ENCODE measurements at regions not wholly inside any gene's neighbourhood (a gene's known extent, or its start where the extent isn't known, plus 50 kb on each side); places are given as distances from the start of the nearest gene placed in this dataset.

DNA sequence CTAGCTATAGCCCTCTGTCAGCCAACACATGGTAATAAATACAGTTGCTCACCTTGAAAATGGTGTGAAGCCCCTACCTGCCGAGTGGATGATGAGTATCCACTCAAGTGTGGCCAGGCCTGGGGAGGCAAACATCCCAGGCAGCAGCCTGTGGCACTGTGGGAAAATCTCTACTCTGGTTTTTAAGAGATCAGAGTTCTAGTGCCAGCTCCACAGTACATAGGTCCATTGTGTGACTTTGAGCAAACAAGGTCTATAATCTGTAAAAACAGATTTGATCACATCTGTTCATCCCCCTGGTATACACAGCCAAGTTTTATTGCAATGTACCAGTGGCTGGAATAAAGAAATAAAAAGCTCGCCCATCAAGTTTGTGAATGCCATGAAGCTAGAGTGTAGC is 82.7 kb upstream of the ARMC2 start:
- no peak for TF ChIP-seq EZH2 (IDR thresholded peaks at IDR 0.05; ENCODE audit: low read length)
- Histone ChIP-seq H3K9me1 (ENCODE audit: control insufficient read depth, extremely low read depth, insufficient read depth, low read length) (no peaks in the 10 kb centered on the region), H3K27me3 (ENCODE audit: control insufficient read depth, extremely low read depth, insufficient read depth, low read length) (peaks cover 4% of the 10 kb centered on the region), H3K4me2 (ENCODE audit: control insufficient read depth, extremely low read depth, insufficient read depth, low read depth, low read length) (no peak overlapping the region), H4K20me1 (ENCODE audit: control insufficient read depth, extremely low read depth, insufficient read depth, low read length) (no peaks in the 10 kb centered on the region), H3K27ac (ENCODE audit: control insufficient read depth, insufficient read depth, low read length) (no peak overlapping the region), H3K36me3 (ENCODE audit: control insufficient read depth in 2 of 2, extremely low read depth in 1 of 2, insufficient read depth in 2 of 2, low read length in 2 of 2) (no peaks in the 10 kb centered on the region), H3K4me1 (ENCODE audit: control insufficient read depth, extremely low read depth, insufficient read depth, low read length) (no peaks in the 10 kb centered on the region), H3K79me2 (ENCODE audit: control insufficient read depth, insufficient read depth, low read length) (no peaks in the 10 kb centered on the region), H3K4me3 (ENCODE audit: control insufficient read depth in 2 of 3, extremely low read depth in 1 of 3, insufficient read depth in 2 of 3, low read depth in 1 of 3, low read length in 3 of 3) (no peak overlapping the region), H2AFZ (ENCODE audit: control insufficient read depth, low read length) (no peak overlapping the region), H3K9me3 (ENCODE audit: control insufficient read depth, low read depth, low read length) (no peaks in the 10 kb centered on the region), H3K9ac (ENCODE audit: control insufficient read depth, extremely low read depth, insufficient read depth, low read length) (no peak overlapping the region)
- DNase-seq (ENCODE audit: low read depth, low spot score) (no peak), FAIRE-seq (no peak)
- dilution Hi-C loops (cut with MboI; ENCODE audit: extremely low pct_ligation_motif_present, low sequenced_read_pairs): no loop called here

DNA sequence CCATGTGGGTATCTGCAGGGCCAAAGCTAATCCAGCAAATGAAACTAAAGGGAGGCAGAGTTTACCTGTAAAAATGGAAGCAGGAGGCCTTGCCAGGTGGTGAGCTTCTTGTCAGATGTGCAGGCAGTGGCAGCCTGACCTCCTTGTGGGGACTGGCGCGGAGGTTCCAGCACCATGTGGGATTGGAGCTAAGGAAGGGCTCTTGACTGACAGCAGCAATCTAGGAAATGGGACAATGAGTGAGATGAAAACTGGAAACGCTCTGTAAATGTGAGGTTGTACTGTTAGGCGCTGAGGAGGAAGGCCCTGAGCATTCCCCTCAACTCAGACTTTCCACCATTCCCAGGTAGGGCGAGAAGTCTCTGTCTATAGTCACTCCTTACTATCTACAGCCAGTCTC is 81.8 kb upstream of the ARMC2 start:
- Histone ChIP-seq H2AFZ (ENCODE audit: control insufficient read depth, low read length) (no peak overlapping the region), H3K9me3 (ENCODE audit: control insufficient read depth, low read depth, low read length) (no peaks in the 10 kb centered on the region), H3K4me2 (ENCODE audit: control insufficient read depth, extremely low read depth, insufficient read depth, low read depth, low read length) (no peak overlapping the region), H3K4me3 (ENCODE audit: control insufficient read depth in 2 of 3, extremely low read depth in 1 of 3, insufficient read depth in 2 of 3, low read depth in 1 of 3, low read length in 3 of 3) (no peak overlapping the region), H3K9ac (ENCODE audit: control insufficient read depth, extremely low read depth, insufficient read depth, low read length) (no peak overlapping the region), H3K27ac (ENCODE audit: control insufficient read depth, insufficient read depth, low read length) (no peak overlapping the region), H3K4me1 (ENCODE audit: control insufficient read depth, extremely low read depth, insufficient read depth, low read length) (no peaks in the 10 kb centered on the region), H4K20me1 (ENCODE audit: control insufficient read depth, extremely low read depth, insufficient read depth, low read length) (no peaks in the 10 kb centered on the region), H3K9me1 (ENCODE audit: control insufficient read depth, extremely low read depth, insufficient read depth, low read length) (no peaks in the 10 kb centered on the region), H3K27me3 (ENCODE audit: control insufficient read depth, extremely low read depth, insufficient read depth, low read length) (peaks cover 4% of the 10 kb centered on the region), H3K79me2 (ENCODE audit: control insufficient read depth, insufficient read depth, low read length) (no peaks in the 10 kb centered on the region), H3K36me3 (ENCODE audit: control insufficient read depth in 2 of 2, extremely low read depth in 1 of 2, insufficient read depth in 2 of 2, low read length in 2 of 2) (no peaks in the 10 kb centered on the region)
- FAIRE-seq (no peak), DNase-seq (ENCODE audit: low read depth, low spot score) (no peak)
- dilution Hi-C loops (cut with MboI; ENCODE audit: extremely low pct_ligation_motif_present, low sequenced_read_pairs): no loop called here
- TF ChIP-seq, protein P1, sequence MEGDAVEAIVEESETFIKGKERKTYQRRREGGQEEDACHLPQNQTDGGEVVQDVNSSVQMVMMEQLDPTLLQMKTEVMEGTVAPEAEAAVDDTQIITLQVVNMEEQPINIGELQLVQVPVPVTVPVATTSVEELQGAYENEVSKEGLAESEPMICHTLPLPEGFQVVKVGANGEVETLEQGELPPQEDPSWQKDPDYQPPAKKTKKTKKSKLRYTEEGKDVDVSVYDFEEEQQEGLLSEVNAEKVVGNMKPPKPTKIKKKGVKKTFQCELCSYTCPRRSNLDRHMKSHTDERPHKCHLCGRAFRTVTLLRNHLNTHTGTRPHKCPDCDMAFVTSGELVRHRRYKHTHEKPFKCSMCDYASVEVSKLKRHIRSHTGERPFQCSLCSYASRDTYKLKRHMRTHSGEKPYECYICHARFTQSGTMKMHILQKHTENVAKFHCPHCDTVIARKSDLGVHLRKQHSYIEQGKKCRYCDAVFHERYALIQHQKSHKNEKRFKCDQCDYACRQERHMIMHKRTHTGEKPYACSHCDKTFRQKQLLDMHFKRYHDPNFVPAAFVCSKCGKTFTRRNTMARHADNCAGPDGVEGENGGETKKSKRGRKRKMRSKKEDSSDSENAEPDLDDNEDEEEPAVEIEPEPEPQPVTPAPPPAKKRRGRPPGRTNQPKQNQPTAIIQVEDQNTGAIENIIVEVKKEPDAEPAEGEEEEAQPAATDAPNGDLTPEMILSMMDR (optimal IDR thresholded peaks at IDR 0.05 in 1 of 3, IDR thresholded peaks at IDR 0.05 in 1 of 3, conservative IDR thresholded peaks at IDR 0.05 in 1 of 3; ENCODE audit: extremely low read depth in 1 of 3, insufficient read depth in 2 of 3, low read length in 3 of 3): no peak
- TF ChIP-seq EZH2 (IDR thresholded peaks at IDR 0.05; ENCODE audit: low read length): no peak

- no peaks in the 10 kb centered on the region for H3K79me2 ChIP-seq (ENCODE audit: control insufficient read depth, insufficient read depth, low read length)
- no peak overlapping the region for H3K4me3 ChIP-seq (ENCODE audit: control insufficient read depth in 2 of 3, extremely low read depth in 1 of 3, insufficient read depth in 2 of 3, low read depth in 1 of 3, low read length in 3 of 3)
- H3K4me1 ChIP-seq (ENCODE audit: control insufficient read depth, extremely low read depth, insufficient read depth, low read length): no peaks in the 10 kb centered on the region
- peaks cover 4% of the 10 kb centered on the region for H3K27me3 ChIP-seq (ENCODE audit: control insufficient read depth, extremely low read depth, insufficient read depth, low read length)
- FAIRE-seq: no peak
- no peak overlapping the region for H3K4me2 ChIP-seq (ENCODE audit: control insufficient read depth, extremely low read depth, insufficient read depth, low read depth, low read length)
- H4K20me1 ChIP-seq (ENCODE audit: control insufficient read depth, extremely low read depth, insufficient read depth, low read length): no peaks in the 10 kb centered on the region
- H3K36me3 ChIP-seq (ENCODE audit: control insufficient read depth in 2 of 2, extremely low read depth in 1 of 2, insufficient read depth in 2 of 2, low read length in 2 of 2): no peaks in the 10 kb centered on the region
- H3K9ac ChIP-seq (ENCODE audit: control insufficient read depth, extremely low read depth, insufficient read depth, low read length): no peak overlapping the region
- H3K27ac ChIP-seq (ENCODE audit: control insufficient read depth, insufficient read depth, low read length): no peak overlapping the region
- H2AFZ ChIP-seq (ENCODE audit: control insufficient read depth, low read length): no peak overlapping the region
- no peaks in the 10 kb centered on the region for H3K9me3 ChIP-seq (ENCODE audit: control insufficient read depth, low read depth, low read length)
- no peaks in the 10 kb centered on the region for H3K9me1 ChIP-seq (ENCODE audit: control insufficient read depth, extremely low read depth, insufficient read depth, low read length)
- dilution Hi-C loops (cut with MboI; ENCODE audit: extremely low pct_ligation_motif_present, low sequenced_read_pairs): no loop called here
- TF ChIP-seq, protein P1 (optimal IDR thresholded peaks at IDR 0.05 in 1 of 3, IDR thresholded peaks at IDR 0.05 in 1 of 3, conservative IDR thresholded peaks at IDR 0.05 in 1 of 3; ENCODE audit: extremely low read depth in 1 of 3, insufficient read depth in 2 of 3, low read length in 3 of 3): no peak
- TF ChIP-seq EZH2 (IDR thresholded peaks at IDR 0.05; ENCODE audit: low read length): no peak
- no peak for DNase-seq (ENCODE audit: low read depth, low spot score)
These were observed 81.3 kb upstream of the ARMC2 start for GRCh38 chr6:108766886-108767285.

All from keratinocyte (primary cell).